Left ventricle myocardium inferior (tissue), 1 donor: ENCODE measurements at regions not wholly inside any gene's neighbourhood (a gene's known extent, or its start where the extent isn't known, plus 50 kb on each side); places are given as distances from the start of the nearest gene placed in this dataset.
A peak's percentile ranks its signal among the peaks of the same experiment; 100 is the strongest.

Experiments used
- DNase-seq: peaks from one replicate; pipeline ENCODE4 v3.0.0-alpha.2; 2020
- H3K27ac ChIP-seq: fragments of 200-600 bp; replicated peaks from 2 replicates; pipeline ENCODE4 v1.8.0; 2021
- H3K27me3 ChIP-seq: fragments of 200-600 bp; 2 replicates; pipeline ENCODE4 v1.8.0; 2021; ENCODE audit warnings: low read depth
- H3K36me3 ChIP-seq: fragments of 200-600 bp; 2 replicates; pipeline ENCODE4 v1.8.0; 2021
- H3K4me1 ChIP-seq: fragments of 200-600 bp; 2 replicates; pipeline ENCODE4 v1.8.0; 2021
- H3K4me3 ChIP-seq: fragments of 200-600 bp; 2 replicates; pipeline ENCODE4 v1.8.0; 2021; ENCODE audit warnings: mild to moderate bottlenecking, moderate library complexity
- H3K9me3 ChIP-seq: fragments of 200-600 bp; replicated peaks from 2 replicates; pipeline ENCODE4 v1.8.0; 2021
- intact Hi-C: fragments of 100-400 bp; cut with micrococcal nuclease; formaldehyde crosslinking; loops from one replicate; pipeline ENCODE4 v1.11.0; 2022
- TF ChIP-seq, protein P1 (sequence below): fragments of 200-600 bp; IDR thresholded peaks from 2 replicates; pipeline ENCODE4 v1.8.0; 2021; ENCODE audit warnings: antibody characterized with exemption, mild to moderate bottlenecking, borderline replicate concordance
- donor health status: DM: no; HTN: yes; CAD: no; lungs with severe emphysema.

DNA sequence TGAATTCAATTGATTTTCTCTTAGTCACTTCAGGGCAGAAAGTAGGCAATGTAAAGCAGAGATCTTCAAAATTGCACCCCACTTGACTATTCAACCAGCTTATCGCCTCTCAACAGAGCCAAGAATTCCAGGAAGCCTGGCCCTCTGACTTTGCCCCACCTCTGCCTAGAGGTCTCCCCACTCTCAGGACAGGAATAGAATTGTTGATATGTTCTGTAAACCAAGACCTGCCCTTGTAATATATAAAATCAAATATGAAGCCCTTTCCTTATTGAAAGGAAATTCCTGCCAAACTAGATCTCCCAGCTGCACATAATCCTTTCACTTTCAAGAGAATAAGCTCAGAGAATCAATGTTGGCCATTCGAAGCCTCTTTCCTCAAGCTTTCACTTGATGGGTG, 116.1 kb upstream of the DPT start:
- intact Hi-C loops: no loop called here
- H3K36me3 ChIP-seq: no peaks in the 10 kb centered on the region
- no peaks in the 10 kb centered on the region for H3K9me3 ChIP-seq
- DNase-seq: no peak
- H3K4me1 ChIP-seq: peaks cover 23% of the 10 kb centered on the region
- no peaks in the 10 kb centered on the region for H3K27me3 ChIP-seq
- TF ChIP-seq, protein P1, sequence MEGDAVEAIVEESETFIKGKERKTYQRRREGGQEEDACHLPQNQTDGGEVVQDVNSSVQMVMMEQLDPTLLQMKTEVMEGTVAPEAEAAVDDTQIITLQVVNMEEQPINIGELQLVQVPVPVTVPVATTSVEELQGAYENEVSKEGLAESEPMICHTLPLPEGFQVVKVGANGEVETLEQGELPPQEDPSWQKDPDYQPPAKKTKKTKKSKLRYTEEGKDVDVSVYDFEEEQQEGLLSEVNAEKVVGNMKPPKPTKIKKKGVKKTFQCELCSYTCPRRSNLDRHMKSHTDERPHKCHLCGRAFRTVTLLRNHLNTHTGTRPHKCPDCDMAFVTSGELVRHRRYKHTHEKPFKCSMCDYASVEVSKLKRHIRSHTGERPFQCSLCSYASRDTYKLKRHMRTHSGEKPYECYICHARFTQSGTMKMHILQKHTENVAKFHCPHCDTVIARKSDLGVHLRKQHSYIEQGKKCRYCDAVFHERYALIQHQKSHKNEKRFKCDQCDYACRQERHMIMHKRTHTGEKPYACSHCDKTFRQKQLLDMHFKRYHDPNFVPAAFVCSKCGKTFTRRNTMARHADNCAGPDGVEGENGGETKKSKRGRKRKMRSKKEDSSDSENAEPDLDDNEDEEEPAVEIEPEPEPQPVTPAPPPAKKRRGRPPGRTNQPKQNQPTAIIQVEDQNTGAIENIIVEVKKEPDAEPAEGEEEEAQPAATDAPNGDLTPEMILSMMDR: no peak
- no peak overlapping the region for H3K4me3 ChIP-seq
- H3K27ac ChIP-seq: no peak overlapping the region

- peaks cover 18% of the 10 kb centered on the region for H3K4me1 ChIP-seq
- no peak for DNase-seq
- no peak overlapping the region for H3K27ac ChIP-seq
- no peaks in the 10 kb centered on the region for H3K36me3 ChIP-seq
- intact Hi-C loops: no loop called here
- TF ChIP-seq, protein P1: no peak
- H3K4me3 ChIP-seq: no peak overlapping the region
- peaks cover 4% of the 10 kb centered on the region for H3K9me3 ChIP-seq
- no peaks in the 10 kb centered on the region for H3K27me3 ChIP-seq
Measured at GRCh38 chr1:168848051-168848450, 119.0 kb upstream of the DPT start.

DNA sequence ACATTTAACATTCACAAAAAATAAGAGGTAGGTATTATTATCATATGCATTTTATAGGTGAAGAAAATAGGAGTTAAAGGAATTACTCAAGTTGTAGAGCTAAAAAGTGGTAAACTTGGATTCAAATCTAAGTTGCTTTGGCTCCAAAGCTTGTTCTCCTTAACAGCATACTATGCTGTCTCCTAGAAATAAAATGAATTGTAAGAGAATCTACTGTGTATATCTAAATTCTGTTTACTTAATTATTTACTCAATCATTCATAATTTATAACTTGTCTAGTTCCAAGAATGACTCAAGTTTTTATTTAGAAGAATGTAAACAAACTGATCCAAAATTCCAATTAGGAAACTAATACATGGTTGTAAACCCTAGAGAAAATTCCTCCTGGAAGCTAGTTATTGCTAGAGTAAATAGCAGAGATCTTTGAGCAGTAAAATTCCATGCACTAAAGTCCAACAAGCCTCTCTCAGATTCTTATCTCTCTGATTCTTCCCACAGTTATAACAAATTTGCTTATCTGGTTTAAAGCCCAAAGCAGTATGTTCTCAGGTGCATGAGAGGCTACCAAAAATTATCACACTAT, 132.5 kb upstream of the DPT start:
- peaks cover 17% of the 10 kb centered on the region for H3K4me1 ChIP-seq
- intact Hi-C loops: no loop called here

DNA sequence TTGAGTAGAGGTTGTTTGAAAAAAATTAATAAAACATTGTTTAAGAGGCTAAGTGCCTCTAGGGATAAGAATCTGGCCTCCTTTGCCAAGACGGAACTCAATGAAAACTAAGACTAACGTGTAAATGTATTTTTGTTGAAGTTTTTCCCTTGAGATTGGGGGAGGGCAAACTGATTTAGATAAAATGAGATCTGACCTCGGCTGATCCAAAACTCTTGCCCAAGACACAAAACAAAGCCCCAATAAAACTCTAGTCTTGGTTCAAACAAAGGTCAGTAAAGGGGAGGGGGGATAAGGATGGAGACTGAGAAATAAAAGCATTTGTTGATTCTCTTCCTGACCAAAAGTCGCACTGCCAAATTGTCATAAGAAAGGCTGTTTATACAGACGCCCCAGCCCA, 134.8 kb upstream of the DPT start:
- H3K27me3 ChIP-seq: no peaks in the 10 kb centered on the region
- TF ChIP-seq, protein P1: no peak
- H3K4me3 ChIP-seq: no peak overlapping the region
- peaks cover 15% of the 10 kb centered on the region for H3K9me3 ChIP-seq
- peaks cover 23% of the 10 kb centered on the region for H3K4me1 ChIP-seq
- DNase-seq: no peak
- H3K36me3 ChIP-seq: no peaks in the 10 kb centered on the region
- intact Hi-C loops: no loop called here
- H3K27ac ChIP-seq: peak overlapping the region; percentile 65

More for the DNA sequence above, 132.5 kb upstream of the DPT start:
- Histone ChIP-seq H3K4me3 (no peak overlapping the region), H3K9me3 (peaks cover 12% of the 10 kb centered on the region), H3K27ac (no peak overlapping the region), H3K27me3 (no peaks in the 10 kb centered on the region), H3K36me3 (no peaks in the 10 kb centered on the region)
- no peak for DNase-seq
- TF ChIP-seq, protein P1: no peak

DNA sequence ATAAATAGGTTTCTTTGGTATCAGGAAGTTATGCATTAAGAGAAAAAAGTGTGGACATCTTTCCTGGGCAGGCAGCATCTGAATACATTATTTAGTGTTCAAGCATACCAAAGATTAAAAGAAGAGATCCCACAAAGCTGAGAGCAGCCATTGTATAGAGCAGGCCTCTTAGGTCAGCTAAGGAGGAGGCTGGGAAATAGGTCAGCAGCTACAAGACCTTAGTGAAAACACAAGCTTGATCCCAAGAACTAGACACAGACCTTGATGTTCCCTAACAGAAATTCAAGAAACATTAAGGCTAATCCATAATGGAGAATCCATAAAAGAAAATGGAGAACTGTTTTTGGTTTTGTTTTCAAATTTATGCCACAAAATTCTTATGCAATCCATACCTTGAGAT, 135.3 kb upstream of the DPT start:
- TF ChIP-seq, protein P1: no peak
- peak overlapping the region; percentile 65 for H3K27ac ChIP-seq
- intact Hi-C loops: no loop called here

More for the DNA sequence above, 135.3 kb upstream of the DPT start:
- Histone ChIP-seq H3K4me3 (no peak overlapping the region), H3K36me3 (no peaks in the 10 kb centered on the region), H3K4me1 (peaks cover 23% of the 10 kb centered on the region), H3K27me3 (no peaks in the 10 kb centered on the region), H3K9me3 (peaks cover 15% of the 10 kb centered on the region)
- DNase-seq: no peak
